ENCODE measurements at regions not wholly inside any gene's neighbourhood (a gene's known extent, or its start where the extent isn't known, plus 50 kb on each side); places are given as distances from the start of the nearest gene placed in this dataset.

GRCh38 chr1:70717656-70718055 is 306.6 kb downstream of the CTH start:
- ChIA-PET SMC1A (ENCODE audit: uncharacterized antibody, unreplicated experiment) (interaction anchor here (0.9 kb wide), 1 partner anchor 147 kb away, joined by 3 read pairs; no protein-coding TSS in a partner anchor), CTCF (no interaction called here), POLR2A (no interaction called here), RAD21 (ENCODE audit: unreplicated experiment) (no interaction called here)
- H3K4me2 ChIP-seq (ENCODE audit: control insufficient read depth, insufficient read depth), result no peak overlapping the region
- H3K27me3 ChIP-seq (replicated peaks in 1 of 2; ENCODE audit: control insufficient read depth in 2 of 2, insufficient read depth in 2 of 2, low read length in 1 of 2), result no peaks in the 10 kb centered on the region
- H3K4me3 ChIP-seq, result no peak overlapping the region
- intact Hi-C loops (cut with micrococcal nuclease; ENCODE audit: unreplicated experiment), result no loop called here
- no peak for DNase-seq (ENCODE audit: low read depth, low spot score)
- no peak for ATAC-seq
- in situ Hi-C loops (cut with MboI), result no loop called here
- no peaks in the 10 kb centered on the region for H3K79me2 ChIP-seq (ENCODE audit: control insufficient read depth, insufficient read depth, low read length)
- FAIRE-seq, result no peak
- no peak overlapping the region for H3K9ac ChIP-seq (ENCODE audit: control insufficient read depth, insufficient read depth, low read length)
- H3K27ac ChIP-seq (ENCODE audit: control insufficient read depth, insufficient read depth), result no peak overlapping the region
- H3K4me1 ChIP-seq (ENCODE audit: control insufficient read depth, insufficient read depth, low read length), result no peaks in the 10 kb centered on the region
- H4K20me1 ChIP-seq (ENCODE audit: control insufficient read depth, insufficient read depth), result no peaks in the 10 kb centered on the region
- no peaks in the 10 kb centered on the region for H3K36me3 ChIP-seq (ENCODE audit: control insufficient read depth in 2 of 2, insufficient read depth in 2 of 2, low read length in 1 of 2)
- no peak overlapping the region for H2AFZ ChIP-seq (ENCODE audit: control insufficient read depth, low read depth, low read length)
- 0% methylated on average over 1 of the region's 1 CpG for WGBS (ENCODE audit: insufficient coverage, insufficient replicate concordance, low lambda C conversion rate, missing lambda C conversion rate)
- no TSS peak for BruUV-seq (replicated peaks)
- H3K9me3 ChIP-seq (replicated peaks; ENCODE audit: control insufficient read depth, insufficient read depth, low read length), result no peaks in the 10 kb centered on the region
- TF ChIP-seq ZNF622 (IDR thresholded peaks at IDR 0.05) (no peak), RAD51 (IDR thresholded peaks at IDR 0.05) (no peak), CEBPB (IDR thresholded peaks at IDR 0.05; ENCODE audit: borderline replicate concordance in 1 of 2, low read depth in 2 of 2, low read length in 2 of 2) (no peak), CHD2 (IDR thresholded peaks at IDR 0.05; ENCODE audit: borderline replicate concordance, low read depth, low read length) (no peak), TARDBP (IDR thresholded peaks at IDR 0.05; ENCODE audit: borderline replicate concordance) (no peak), EED (IDR thresholded peaks at IDR 0.05; ENCODE audit: low read depth) (no peak), FOXK2 (IDR thresholded peaks at IDR 0.05) (no peak), RUNX3 (IDR thresholded peaks at IDR 0.05; ENCODE audit: low read length) (no peak), PAX8 (IDR thresholded peaks at IDR 0.05) (no peak), HSF1 (IDR thresholded peaks at IDR 0.05; ENCODE audit: low read depth, low read length) (no peak), MYC (IDR thresholded peaks at IDR 0.05; ENCODE audit: insufficient read depth, insufficient read length, insufficient replicate concordance, low read length, severe bottlenecking) (no peak), USF2 (IDR thresholded peaks at IDR 0.05; ENCODE audit: borderline replicate concordance, low read depth, low read length) (no peak), TCF7 (IDR thresholded peaks at IDR 0.05; ENCODE audit: borderline replicate concordance) (no peak), CBX5 (IDR thresholded peaks at IDR 0.05; ENCODE audit: low read depth) (no peak), ZBED1 (IDR thresholded peaks at IDR 0.05; ENCODE audit: borderline replicate concordance) (no peak), RELB (IDR thresholded peaks at IDR 0.05; ENCODE audit: low read depth) (no peak), CHD4 (IDR thresholded peaks at IDR 0.05) (no peak), CUX1 (IDR thresholded peaks at IDR 0.05; ENCODE audit: insufficient replicate concordance, low read depth, low read length) (no peak), IKZF2 (IDR thresholded peaks at IDR 0.05) (no peak)

Data from GM12878 (cell line).